ENCODE measurements at regions not wholly inside any gene's neighbourhood (a gene's known extent, or its start where the extent isn't known, plus 50 kb on each side); places are given as distances from the start of the nearest gene placed in this dataset.
"Not testable (repeated sequence)": the region's sequence is repeated elsewhere in the genome, so short reads cannot be mapped to it uniquely, and the experiment has no call there.

DNA sequence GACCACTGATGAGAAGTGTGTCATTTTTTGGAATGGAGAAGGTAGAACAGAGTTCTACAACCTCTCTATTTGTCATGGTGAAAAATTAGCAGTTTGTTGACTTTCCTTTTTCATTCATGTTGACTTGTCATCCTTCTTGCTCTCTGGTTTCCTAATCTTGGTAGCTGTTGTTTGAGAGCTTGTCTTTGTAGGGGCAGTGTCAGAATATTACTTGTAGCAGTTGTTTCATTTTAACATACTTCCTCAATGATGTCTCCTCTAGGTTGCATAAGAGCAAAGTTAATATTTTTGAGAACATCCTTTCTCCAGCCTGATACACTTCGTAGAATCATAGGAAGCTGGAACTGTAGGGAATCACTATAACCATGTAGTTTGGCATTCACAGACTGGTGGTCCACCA, 368.2 kb upstream of the FANCL start:
- no peak for DNase-seq (ENCODE audit: low read depth)

- DNase-seq (ENCODE audit: low read depth): no peak
Observed at GRCh38 chr2:58608146-58608545, 367.0 kb upstream of the FANCL start.

DNA sequence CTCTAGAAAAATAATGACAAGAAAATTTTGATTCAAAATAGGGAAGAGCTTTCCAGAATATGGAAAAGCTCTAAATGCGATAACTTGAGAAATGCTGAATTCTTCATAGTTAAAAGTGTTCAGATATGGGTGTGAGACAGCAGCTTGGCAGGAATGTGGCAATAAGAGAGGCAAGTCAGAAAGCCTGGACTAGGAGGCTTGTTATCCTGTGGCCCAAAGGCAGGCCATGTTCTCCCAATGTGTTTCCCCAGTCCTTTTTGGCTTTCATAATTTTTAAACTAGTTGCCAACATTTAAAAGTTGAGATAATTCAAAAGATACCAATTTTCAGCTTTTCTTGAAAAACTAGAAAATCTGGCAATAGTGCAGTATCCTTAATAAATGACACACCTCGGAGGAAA, 366.3 kb upstream of the FANCL start:
- DNase-seq (ENCODE audit: low read depth): no peak

GRCh38 chr2:58606799-58607198, 365.7 kb upstream of the FANCL start:
- no peak for DNase-seq (ENCODE audit: low read depth)

DNA sequence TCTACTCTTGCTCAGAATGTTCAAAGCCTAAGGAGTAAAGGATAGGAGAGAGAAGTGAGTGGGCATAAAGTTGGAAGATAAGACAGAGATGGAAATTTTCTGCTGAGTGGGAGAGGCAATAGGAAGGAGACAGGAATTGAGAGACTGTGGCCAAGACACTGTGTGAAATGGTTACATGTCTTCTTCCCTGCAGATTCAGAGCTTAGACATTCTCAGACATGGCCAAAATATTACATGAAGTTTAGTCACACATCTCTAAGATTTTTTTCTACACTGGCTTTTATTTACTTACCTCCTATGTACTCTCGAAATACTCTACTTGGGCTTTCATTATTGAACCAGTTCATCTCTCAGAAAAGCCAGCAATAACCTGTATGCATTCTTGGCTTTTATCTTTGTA, 363.0 kb upstream of the FANCL start:
- no peak for DNase-seq (ENCODE audit: low read depth)

DNA sequence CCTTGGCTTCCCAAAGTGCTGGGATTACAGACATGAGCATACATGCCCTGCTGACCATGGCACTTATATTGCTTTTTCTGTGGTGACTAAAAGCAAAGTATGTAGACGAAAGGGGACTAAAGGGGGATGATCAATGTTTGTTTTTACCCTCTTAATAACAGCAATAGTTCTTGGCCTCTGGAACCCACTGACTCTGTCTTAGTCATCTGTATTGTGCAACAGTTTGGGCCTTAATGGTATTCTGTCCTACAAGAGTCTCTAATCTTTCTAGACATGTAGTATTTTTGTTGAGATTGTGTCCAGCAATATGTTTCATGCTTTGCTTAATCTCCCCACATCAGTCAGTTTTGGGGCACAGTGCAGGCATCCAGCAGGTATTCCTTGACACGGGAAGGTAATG, 359.9 kb upstream of the FANCL start:
- DNase-seq (ENCODE audit: low read depth): no peak

- no peak for DNase-seq (ENCODE audit: low read depth)
Observed at GRCh38 chr2:58598171-58598570, 357.0 kb upstream of the FANCL start.

DNA sequence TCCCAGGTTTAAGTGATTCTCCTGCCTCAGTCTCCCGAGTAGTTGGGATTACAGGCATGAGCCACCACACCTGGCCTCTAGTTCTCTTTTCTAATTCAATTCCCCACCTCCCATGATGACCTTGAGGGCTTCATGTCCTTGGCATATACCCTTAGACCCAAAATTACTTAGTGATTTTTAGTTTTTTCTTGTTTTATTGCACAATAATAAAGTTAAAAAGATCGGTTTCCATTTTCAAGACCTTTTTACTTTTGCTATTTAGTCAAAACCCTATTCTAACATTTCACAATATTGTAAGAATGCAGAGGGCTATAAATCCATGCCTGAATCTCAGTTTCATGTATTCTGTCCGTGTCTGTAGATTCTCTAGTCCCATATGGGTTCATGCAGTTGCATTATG, 354.6 kb upstream of the FANCL start:
- no peak for DNase-seq (ENCODE audit: low read depth)

DNA sequence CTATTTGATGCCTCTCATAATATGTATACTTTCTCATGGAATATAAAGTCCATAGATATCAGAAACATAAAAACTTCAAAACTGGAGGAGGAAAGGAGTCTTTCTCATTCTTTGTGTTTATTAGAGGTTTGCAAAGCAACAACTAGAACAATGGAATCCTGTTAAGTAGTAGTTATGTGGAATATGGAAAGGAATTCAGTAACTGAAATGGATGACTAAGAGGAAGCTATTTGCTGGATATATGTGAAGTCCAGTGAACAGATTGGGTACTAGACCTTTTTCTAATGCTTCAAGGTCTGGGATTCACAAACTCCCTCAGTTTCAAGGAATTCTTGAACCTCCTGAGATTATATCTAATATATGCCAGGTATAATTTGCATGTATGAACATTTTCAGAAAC, 353.6 kb upstream of the FANCL start:
- no peak for DNase-seq (ENCODE audit: low read depth)

GRCh38 chr2:58594175-58594574, 353.1 kb upstream of the FANCL start:
- DNase-seq (ENCODE audit: low read depth): no peak

DNA sequence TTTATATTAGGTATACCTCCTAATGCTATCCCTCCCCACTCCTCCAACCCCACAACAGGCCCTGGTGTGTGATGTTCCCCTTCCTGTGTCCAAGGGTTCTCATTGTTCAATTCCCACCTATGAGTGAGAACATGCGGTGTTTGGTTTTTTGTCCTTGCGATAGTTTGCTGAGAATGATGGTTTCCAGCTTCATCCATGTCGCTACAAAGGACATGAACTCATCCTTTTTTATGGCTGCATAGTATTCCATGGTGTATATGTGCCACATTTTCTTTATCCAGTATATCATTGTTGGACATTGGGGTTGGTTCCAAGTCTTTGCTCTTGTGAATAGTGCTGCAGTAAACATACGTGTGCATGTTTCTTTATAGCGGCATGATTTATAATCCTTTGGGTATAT, 345.1 kb upstream of the FANCL start:
- DNase-seq (ENCODE audit: low read depth): not testable (repeated sequence)

DNA sequence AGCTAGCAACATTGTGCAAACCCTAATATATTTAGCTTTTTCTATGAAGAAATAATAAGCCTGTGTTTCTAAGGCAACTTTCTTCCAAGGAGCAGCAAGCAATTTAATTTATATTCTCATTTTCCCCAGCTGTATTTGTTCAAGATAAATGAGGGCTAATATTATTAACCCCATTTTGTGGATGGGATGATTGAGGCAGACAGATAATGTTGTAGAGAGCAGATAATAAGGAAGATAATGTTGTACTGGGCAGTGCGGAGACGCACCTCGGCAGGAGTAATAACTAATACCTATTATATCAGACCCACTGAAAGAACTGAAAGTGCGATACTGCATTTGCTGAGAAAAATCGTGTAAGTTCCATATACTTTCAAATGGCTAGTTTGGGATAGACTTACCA, 344.1 kb upstream of the FANCL start:
- DNase-seq (ENCODE audit: low read depth): no peak

DNA sequence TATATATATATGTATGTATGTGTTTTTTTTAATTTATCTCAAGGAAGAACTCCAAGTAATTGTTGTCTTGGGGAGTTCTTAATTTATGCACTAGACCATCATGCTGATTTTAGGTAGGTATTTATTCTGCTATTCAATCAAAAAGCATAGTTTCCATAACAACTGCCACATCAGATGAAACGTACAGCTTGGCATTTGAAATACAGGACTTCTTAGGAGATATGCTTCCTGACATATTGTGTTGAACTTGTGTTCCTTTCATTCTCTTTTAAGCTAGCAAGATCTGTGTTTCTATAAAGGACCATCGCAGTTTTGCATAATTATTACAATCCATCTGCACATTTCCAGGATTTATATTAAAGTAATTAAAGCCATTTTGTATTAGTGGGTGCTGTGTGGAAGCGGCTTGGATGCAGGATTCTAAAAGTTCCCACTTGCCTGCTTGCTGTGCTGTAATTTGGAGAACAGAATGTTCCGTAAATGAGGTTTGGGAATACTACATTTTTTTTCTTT, 343.5 kb upstream of the FANCL start:
- no peak for DNase-seq (ENCODE audit: low read depth)

DNA sequence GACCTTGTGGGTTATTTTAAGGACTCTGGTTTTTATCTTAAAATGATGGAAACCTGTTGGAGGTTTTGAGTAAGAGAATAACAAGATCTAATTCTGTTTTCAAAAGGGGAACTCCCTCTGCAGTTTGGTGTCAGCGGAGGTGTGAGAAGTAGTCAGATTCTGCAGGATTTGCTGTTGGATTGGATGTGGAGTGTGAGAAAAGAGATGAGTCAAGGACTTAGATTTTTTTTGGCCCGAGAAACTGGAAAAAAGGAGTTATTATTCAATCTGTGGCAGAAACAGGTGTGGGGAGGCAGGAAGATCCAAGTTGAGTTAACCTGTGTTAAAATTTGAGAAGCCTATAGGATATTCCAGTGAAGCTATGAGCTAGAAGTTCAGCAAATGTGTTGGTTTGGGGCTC, 337.2 kb upstream of the FANCL start:
- no peak for DNase-seq (ENCODE audit: low read depth)

- DNase-seq (ENCODE audit: low read depth): no peak
Observed at GRCh38 chr2:58574873-58575272, 333.7 kb upstream of the FANCL start.

DNA sequence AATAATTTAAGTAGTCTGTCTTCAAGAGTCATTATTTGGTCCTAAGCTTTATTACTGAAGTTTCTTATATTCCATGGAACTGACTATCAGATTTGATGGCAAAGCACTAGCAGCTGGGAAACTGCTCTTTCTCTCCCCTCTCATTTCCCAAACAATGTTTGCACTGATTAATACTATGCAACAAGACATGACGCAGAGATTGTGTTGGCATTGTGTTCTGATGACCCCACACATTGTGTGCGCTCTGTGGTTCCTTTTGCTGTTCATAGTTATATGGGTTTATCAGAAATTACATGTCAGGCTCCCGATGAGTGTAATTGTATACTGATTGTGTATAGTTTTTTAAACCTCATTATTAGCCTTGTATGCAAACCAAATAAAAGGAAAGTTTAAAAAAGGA, 331.6 kb upstream of the FANCL start:
- no peak for DNase-seq (ENCODE audit: low read depth)

GRCh38 chr2:58571181-58571852, 330.2 kb upstream of the FANCL start:
- DNase-seq (ENCODE audit: low read depth): no peak

DNA sequence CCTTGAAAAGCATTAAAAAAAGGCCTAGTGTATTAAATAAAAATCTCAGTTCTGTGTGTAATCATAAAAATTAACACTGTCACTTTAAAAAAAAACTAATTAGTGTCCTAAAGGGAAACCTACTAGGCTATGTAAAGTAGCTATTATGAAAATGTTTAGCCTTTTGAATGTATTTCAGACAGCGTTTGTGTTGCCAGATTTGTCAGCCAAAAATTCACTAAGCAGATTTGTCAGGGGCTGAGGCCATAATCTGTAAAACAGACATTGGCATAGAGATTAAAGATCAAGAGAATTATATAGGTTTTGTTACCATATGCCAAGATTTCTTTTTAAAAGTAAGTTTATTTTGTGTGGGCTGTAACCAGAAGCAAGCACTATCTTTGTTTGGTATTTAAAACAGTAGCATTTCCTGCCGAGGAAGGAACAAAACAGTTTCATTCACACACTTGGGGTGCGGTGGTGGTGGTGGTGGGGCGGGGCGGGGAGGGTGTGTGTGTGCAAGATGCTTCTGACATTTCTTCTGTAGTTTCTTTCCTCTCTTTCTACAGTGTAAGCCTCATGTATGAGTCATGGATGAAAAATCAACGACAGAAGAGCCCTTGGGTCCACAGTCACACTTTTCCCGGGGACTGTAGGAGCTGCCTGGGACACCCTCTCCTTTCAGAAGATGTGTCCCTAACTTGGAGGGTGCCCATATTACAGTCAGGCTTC, 328.5 kb upstream of the FANCL start:
- DNase-seq (ENCODE audit: low read depth): no peak

DNA sequence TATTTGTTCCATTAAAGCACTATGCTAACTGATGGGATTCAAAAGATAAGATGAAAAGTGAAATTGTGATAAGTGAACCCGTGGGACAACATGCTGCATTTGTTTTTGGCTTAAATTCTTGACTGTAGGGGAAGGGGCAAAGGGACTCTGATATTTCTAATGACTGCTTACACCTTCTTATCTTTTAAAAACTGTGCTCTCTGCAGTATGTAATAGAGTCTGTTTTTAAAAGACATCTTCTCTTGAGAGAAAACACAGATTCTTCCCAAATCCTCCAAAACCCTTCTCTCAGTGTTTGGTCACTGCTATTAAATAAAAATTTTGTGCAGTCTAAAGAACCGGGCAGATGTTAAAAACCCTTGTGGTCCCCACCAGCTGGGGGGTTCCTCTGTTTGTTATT, 327.8 kb upstream of the FANCL start:
- no peak for DNase-seq (ENCODE audit: low read depth)

- no peak for DNase-seq (ENCODE audit: low read depth)
Observed at GRCh38 chr2:58562276-58562675, 321.2 kb upstream of the FANCL start.

GRCh38 chr2:58560531-58560930, 319.4 kb upstream of the FANCL start:
- no peak for DNase-seq (ENCODE audit: low read depth)

DNA sequence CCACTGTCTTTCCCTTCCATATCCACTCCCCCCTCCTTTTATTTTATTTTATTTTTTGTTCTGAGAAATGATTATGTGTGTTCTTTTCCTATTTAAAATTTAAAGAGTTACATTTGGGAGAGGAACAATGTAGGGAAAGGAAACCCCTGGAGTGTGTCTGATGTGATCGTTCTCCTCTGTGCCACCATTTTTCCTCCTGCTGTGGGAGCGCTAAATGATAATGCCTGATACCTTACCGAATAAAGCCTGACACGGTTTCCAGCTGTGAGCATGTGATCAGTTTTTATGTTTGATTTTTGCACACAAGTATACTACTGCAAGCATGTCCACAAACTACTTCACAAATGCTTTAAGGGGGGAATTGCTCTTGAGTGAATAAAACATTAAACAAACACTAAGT, 317.8 kb upstream of the FANCL start:
- no peak for DNase-seq (ENCODE audit: low read depth)

- DNase-seq (ENCODE audit: low read depth): no peak
Observed at GRCh38 chr2:58557176-58557575, 316.1 kb upstream of the FANCL start.

GRCh38 chr2:58553937-58554336, 312.8 kb upstream of the FANCL start:
- DNase-seq (ENCODE audit: low read depth): no peak

Data from activated T-cell treated with anti-CD3 and anti-CD28 coated beads for 24 hours (primary cell).